GM18499 (cell line): ENCODE measurements at regions not wholly inside any gene's neighbourhood (a gene's known extent, or its start where the extent isn't known, plus 50 kb on each side); places are given as distances from the start of the nearest gene placed in this dataset.
"Not testable (repeated sequence)": the region's sequence is repeated elsewhere in the genome, so short reads cannot be mapped to it uniquely, and the experiment has no call there.

ENCODE experiments used
- ATAC-seq: cut with Tn5 transposase; IDR thresholded peaks from one replicate; pipeline ENCODE4 v1.9.1; 2021; ENCODE audit warnings: moderate number of reproducible peaks; ENCODE audit not compliant: insufficient read depth, unreplicated experiment

DNA sequence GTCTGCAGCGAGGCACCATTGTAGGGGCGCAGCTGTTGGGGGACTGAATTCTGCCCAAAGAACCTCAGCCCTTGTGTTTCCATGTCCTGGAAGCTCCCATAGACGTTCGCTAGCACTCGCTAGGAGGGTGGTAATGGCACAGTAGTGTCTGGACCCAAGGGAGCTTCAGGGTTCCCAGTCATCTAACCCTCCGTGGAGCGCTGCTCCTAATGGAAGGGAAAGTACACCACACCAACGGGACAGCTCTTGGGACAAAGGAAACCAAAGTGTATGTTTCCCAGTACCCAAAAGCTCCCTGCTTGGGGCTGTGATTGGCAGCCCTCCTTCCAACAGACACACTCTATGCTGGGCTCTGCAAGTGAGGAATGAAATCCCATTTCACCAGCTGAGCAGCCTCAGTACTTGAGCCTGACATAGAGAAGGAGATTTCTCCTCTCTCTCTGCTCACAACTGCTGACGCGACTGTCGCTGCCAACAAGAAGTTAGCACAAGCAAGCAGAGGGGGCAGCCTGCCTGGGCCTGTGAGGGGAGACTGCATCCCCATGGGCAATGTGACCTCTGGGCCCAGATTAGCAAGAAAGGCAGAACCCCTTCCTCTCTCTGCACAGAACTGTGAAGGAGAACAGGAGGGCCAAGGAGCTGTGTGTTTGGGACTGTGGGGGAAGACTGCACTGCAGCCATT lies 67.6 kb upstream of the SMARCAD1 start:
- ATAC-seq = no peak

- ATAC-seq = no peak
Observed at GRCh38 chr4:94141001-94141400, 66.7 kb upstream of the SMARCAD1 start.

DNA sequence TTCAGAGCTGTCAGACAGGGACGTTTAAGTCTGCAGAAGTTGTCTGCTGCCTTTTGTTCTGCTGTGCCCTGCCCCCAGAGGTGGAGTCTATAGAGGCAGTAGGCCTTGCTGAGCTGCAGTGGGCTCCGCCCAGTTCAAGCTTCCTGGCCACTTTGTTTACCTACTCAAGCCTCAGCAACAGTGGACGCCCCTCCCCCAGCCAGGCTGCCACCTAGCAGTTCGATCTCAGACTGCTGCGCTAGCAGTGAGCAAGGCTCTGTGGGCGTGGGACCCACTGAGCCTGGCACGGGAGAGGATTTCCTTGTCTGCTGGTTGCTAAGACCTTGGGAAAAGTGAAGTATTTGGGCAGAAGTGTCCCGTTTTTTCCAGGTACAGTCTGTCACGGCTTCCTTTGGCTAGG lies 59.6 kb upstream of the SMARCAD1 start:
- ATAC-seq = not testable (repeated sequence)

GRCh38 chr4:94152466-94152865 lies 55.2 kb upstream of the SMARCAD1 start:
- no peak for ATAC-seq

- not testable (repeated sequence) for ATAC-seq
Observed at GRCh38 chr4:94155404-94155803, 52.3 kb upstream of the SMARCAD1 start.

DNA sequence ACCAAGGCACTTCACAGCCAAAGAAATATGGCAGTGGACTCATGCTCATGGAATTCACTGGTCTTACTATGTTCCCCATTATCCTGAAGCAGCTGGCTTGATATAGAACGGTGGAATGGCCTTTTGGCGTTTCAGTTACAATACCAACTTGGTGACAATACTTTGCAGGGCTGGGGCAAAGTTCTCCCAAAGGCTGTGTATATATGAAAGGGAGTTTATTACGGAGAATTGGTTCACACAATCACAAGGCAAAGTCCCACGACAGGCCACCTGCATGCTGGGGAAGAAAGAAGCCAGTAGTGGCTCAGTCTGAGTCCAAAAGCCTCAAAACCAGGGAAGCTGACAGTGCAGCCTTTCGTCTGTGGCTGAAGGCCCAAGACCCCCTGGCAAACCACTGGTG lies 50.8 kb upstream of the SMARCAD1 start:
- ATAC-seq = no peak
